C4-2B (cell line): ENCODE measurements at regions not wholly inside any gene's neighbourhood (a gene's known extent, or its start where the extent isn't known, plus 50 kb on each side); places are given as distances from the start of the nearest gene placed in this dataset.

ENCODE experiments used
- ZFX ChIP-seq: fragments of 450-650 bp; IDR thresholded peaks from 2 replicates; pipeline ENCODE4 v1.6.1; 2017
- TF ChIP-seq, protein P1 (sequence below): fragments of 450-650 bp; conservative IDR thresholded peaks from 2 replicates; pipeline ENCODE4 v1.5.1; 2017; ENCODE audit warnings: mild to moderate bottlenecking

DNA sequence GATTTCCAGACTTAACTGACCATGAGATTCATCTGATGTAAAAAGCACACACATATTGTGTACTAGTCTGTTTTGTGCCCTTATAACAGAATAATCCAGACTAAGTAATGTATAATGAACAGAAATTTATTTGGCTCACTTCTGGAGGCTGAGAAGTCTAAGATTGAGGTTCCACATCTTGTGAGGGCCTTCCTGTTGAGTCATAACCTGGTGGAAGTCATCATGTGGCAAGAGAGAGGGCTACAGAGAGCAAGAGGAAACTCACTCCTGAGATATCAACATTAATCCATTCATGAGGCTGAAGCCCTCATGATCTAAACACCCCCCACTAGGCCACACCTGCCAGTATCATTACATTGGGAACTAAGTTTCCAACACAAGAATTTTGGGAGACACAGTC lies 977.6 kb downstream of the MCTP2 start:
- TF ChIP-seq, protein P1, sequence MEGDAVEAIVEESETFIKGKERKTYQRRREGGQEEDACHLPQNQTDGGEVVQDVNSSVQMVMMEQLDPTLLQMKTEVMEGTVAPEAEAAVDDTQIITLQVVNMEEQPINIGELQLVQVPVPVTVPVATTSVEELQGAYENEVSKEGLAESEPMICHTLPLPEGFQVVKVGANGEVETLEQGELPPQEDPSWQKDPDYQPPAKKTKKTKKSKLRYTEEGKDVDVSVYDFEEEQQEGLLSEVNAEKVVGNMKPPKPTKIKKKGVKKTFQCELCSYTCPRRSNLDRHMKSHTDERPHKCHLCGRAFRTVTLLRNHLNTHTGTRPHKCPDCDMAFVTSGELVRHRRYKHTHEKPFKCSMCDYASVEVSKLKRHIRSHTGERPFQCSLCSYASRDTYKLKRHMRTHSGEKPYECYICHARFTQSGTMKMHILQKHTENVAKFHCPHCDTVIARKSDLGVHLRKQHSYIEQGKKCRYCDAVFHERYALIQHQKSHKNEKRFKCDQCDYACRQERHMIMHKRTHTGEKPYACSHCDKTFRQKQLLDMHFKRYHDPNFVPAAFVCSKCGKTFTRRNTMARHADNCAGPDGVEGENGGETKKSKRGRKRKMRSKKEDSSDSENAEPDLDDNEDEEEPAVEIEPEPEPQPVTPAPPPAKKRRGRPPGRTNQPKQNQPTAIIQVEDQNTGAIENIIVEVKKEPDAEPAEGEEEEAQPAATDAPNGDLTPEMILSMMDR: no peak
- no peak for TF ChIP-seq ZFX
